SK-N-SH (cell line): ENCODE measurements at regions not wholly inside any gene's neighbourhood (a gene's known extent, or its start where the extent isn't known, plus 50 kb on each side); places are given as distances from the start of the nearest gene placed in this dataset.

Source experiments
- CHD2 ChIP-seq: fragments of 150-350 bp; IDR thresholded peaks from 2 replicates; pipeline ENCODE4 v1.6.1; 2018; ENCODE audit warnings: low read length; ENCODE audit not compliant: partially characterized antibody
- FOXM1 ChIP-seq: IDR thresholded peaks from 2 replicates; pipeline ENCODE4 v1.4.0; 2012; ENCODE audit warnings: low read depth, mild to moderate bottlenecking
- MEF2A ChIP-seq: IDR thresholded peaks from 2 replicates; pipeline ENCODE4 v1.4.0; 2012; ENCODE audit warnings: low read depth, borderline replicate concordance
- NFIC ChIP-seq: IDR thresholded peaks from 2 replicates; pipeline ENCODE4 v1.4.0; 2012; ENCODE audit warnings: borderline replicate concordance
- POLR2AphosphoS5 ChIP-seq: IDR thresholded peaks from 2 replicates; pipeline ENCODE4 v1.6.1; 2012; ENCODE audit warnings: low read depth, low read length
- RFX5 ChIP-seq: IDR thresholded peaks from 2 replicates; pipeline ENCODE4 v1.6.1; 2012; ENCODE audit warnings: mild to moderate bottlenecking, improper control_type of control experiment, low read length
- TAF1 ChIP-seq: IDR thresholded peaks from 2 replicates; pipeline ENCODE4 v1.6.1; 2012; ENCODE audit warnings: low read depth, mild to moderate bottlenecking, low read length, moderate library complexity, borderline replicate concordance
- USF1 ChIP-seq: IDR thresholded peaks from 2 replicates; pipeline ENCODE4 v1.4.0; 2012; ENCODE audit warnings: low read depth, borderline replicate concordance
- TF ChIP-seq, protein P1 (sequence below): fragments of 200-600 bp; sonication (generic); IDR thresholded peaks from 2 replicates; pipeline ENCODE4 v1.6.1; 2017; ENCODE audit warnings: antibody characterized with exemption, mild to moderate bottlenecking, moderate library complexity
- TF ChIP-seq, protein P2 (sequence below): fragments of 150-350 bp; IDR thresholded peaks from 2 replicates; pipeline ENCODE4 v1.6.1; 2017; ENCODE audit warnings: antibody characterized with exemption, low read length, low read depth, borderline replicate concordance
- TF ChIP-seq, protein P3 (sequence below): IDR thresholded peaks from 2 replicates; pipeline ENCODE4 v1.4.0; 2012; ENCODE audit warnings: low read depth, borderline replicate concordance
- TF ChIP-seq, protein P4 (sequence below): IDR thresholded peaks from 2 replicates; pipeline ENCODE4 v1.6.1; 2012; ENCODE audit warnings: mild to moderate bottlenecking, low read depth, low read length, moderate library complexity
- TF ChIP-seq, protein P5 (sequence below): IDR thresholded peaks from 2 replicates; pipeline ENCODE4 v1.4.0; 2012; ENCODE audit warnings: low read depth

GRCh38 chr18:34942975-34943374 lies 98.2 kb upstream of the MAPRE2 start:
- TF ChIP-seq, protein P1, sequence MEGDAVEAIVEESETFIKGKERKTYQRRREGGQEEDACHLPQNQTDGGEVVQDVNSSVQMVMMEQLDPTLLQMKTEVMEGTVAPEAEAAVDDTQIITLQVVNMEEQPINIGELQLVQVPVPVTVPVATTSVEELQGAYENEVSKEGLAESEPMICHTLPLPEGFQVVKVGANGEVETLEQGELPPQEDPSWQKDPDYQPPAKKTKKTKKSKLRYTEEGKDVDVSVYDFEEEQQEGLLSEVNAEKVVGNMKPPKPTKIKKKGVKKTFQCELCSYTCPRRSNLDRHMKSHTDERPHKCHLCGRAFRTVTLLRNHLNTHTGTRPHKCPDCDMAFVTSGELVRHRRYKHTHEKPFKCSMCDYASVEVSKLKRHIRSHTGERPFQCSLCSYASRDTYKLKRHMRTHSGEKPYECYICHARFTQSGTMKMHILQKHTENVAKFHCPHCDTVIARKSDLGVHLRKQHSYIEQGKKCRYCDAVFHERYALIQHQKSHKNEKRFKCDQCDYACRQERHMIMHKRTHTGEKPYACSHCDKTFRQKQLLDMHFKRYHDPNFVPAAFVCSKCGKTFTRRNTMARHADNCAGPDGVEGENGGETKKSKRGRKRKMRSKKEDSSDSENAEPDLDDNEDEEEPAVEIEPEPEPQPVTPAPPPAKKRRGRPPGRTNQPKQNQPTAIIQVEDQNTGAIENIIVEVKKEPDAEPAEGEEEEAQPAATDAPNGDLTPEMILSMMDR = no peak
- no peak for TF ChIP-seq POLR2AphosphoS5
- TF ChIP-seq NFIC = no peak
- no peak for TF ChIP-seq FOXM1
- TF ChIP-seq RFX5 = no peak
- TF ChIP-seq, protein P2, sequence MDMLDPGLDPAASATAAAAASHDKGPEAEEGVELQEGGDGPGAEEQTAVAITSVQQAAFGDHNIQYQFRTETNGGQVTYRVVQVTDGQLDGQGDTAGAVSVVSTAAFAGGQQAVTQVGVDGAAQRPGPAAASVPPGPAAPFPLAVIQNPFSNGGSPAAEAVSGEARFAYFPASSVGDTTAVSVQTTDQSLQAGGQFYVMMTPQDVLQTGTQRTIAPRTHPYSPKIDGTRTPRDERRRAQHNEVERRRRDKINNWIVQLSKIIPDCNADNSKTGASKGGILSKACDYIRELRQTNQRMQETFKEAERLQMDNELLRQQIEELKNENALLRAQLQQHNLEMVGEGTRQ = no peak
- TF ChIP-seq, protein P3, sequence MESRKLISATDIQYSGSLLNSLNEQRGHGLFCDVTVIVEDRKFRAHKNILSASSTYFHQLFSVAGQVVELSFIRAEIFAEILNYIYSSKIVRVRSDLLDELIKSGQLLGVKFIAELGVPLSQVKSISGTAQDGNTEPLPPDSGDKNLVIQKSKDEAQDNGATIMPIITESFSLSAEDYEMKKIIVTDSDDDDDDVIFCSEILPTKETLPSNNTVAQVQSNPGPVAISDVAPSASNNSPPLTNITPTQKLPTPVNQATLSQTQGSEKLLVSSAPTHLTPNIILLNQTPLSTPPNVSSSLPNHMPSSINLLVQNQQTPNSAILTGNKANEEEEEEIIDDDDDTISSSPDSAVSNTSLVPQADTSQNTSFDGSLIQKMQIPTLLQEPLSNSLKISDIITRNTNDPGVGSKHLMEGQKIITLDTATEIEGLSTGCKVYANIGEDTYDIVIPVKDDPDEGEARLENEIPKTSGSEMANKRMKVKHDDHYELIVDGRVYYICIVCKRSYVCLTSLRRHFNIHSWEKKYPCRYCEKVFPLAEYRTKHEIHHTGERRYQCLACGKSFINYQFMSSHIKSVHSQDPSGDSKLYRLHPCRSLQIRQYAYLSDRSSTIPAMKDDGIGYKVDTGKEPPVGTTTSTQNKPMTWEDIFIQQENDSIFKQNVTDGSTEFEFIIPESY = no peak
- TF ChIP-seq CHD2 = no peak
- TF ChIP-seq, protein P4, sequence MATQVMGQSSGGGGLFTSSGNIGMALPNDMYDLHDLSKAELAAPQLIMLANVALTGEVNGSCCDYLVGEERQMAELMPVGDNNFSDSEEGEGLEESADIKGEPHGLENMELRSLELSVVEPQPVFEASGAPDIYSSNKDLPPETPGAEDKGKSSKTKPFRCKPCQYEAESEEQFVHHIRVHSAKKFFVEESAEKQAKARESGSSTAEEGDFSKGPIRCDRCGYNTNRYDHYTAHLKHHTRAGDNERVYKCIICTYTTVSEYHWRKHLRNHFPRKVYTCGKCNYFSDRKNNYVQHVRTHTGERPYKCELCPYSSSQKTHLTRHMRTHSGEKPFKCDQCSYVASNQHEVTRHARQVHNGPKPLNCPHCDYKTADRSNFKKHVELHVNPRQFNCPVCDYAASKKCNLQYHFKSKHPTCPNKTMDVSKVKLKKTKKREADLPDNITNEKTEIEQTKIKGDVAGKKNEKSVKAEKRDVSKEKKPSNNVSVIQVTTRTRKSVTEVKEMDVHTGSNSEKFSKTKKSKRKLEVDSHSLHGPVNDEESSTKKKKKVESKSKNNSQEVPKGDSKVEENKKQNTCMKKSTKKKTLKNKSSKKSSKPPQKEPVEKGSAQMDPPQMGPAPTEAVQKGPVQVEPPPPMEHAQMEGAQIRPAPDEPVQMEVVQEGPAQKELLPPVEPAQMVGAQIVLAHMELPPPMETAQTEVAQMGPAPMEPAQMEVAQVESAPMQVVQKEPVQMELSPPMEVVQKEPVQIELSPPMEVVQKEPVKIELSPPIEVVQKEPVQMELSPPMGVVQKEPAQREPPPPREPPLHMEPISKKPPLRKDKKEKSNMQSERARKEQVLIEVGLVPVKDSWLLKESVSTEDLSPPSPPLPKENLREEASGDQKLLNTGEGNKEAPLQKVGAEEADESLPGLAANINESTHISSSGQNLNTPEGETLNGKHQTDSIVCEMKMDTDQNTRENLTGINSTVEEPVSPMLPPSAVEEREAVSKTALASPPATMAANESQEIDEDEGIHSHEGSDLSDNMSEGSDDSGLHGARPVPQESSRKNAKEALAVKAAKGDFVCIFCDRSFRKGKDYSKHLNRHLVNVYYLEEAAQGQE = no peak
- TF ChIP-seq, protein P5, sequence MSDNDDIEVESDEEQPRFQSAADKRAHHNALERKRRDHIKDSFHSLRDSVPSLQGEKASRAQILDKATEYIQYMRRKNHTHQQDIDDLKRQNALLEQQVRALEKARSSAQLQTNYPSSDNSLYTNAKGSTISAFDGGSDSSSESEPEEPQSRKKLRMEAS = no peak
- no peak for TF ChIP-seq TAF1
- TF ChIP-seq MEF2A = no peak
- no peak for TF ChIP-seq USF1
